A549 (cell line): ENCODE measurements at regions not wholly inside any gene's neighbourhood (a gene's known extent, or its start where the extent isn't known, plus 50 kb on each side); places are given as distances from the start of the nearest gene placed in this dataset.

Experiments
- ATAC-seq, 2 experiments: fragments of 200-7000 bp in 1 of 2; fragments of >200 bp in 1 of 2; cut with Nextera tagmentation in 1 of 2; cut with Tn5 transposase in 1 of 2; 3 replicates each; pipeline versions ENCODE4 v1.8.0 to v1.9.1; 2018 to 2020; ENCODE audit warnings: mild to moderate bottlenecking in 1 of 2, moderate library complexity in 1 of 2
- CTCF ChIA-PET: fragments of 300-600 bp; sonication (Branson Sonifier 250); formaldehyde crosslinking; extraction: SDS; loops from one replicate; lab custom pipeline; 2021; ENCODE audit warnings: antibody characterized with exemption, inconsistent platforms; lab: Yijun Ruan, JAX
- POLR2A ChIA-PET: fragments of 350-600 bp; formaldehyde crosslinking; extraction: SDS; loops from one replicate; lab custom pipeline; 2021; ENCODE audit warnings: antibody characterized with exemption, inconsistent platforms; lab: Yijun Ruan, JAX
- DNase-seq, 2 experiments: peaks; one replicate each; pipeline versions ENCODE4 v3.0.0 to v3.0.0-alpha.2; 2011 to 2016; ENCODE audit warnings: low read depth in 1 of 2, low spot score in 1 of 2
- FAIRE-seq: peaks from 2 replicates; lab custom pipeline; 2011; peaks lifted over from hg19 to GRCh38; lab: Jason Lieb, UNC
- H3K27ac ChIP-seq, 2 experiments: fragments of >200 bp; sonication (Bioruptor Twin); formaldehyde crosslinking; 3 replicates each; pipeline ENCODE4 v1.5.1; 2016 to 2017
- H3K4me1 ChIP-seq: fragments of >200 bp; sonication (Bioruptor Twin); formaldehyde crosslinking; 3 replicates; pipeline ENCODE4 v1.6.1; 2016
- H3K4me2 ChIP-seq: fragments of >200 bp; sonication (Bioruptor Twin); formaldehyde crosslinking; 3 replicates; pipeline ENCODE4 v1.6.1; 2016
- H3K4me3 ChIP-seq: fragments of >200 bp; sonication (Bioruptor Twin); formaldehyde crosslinking; 3 replicates; pipeline ENCODE4 v1.5.1; 2016
- H3K9me3 ChIP-seq: fragments of >200 bp; sonication (Bioruptor Twin); formaldehyde crosslinking; 3 replicates; pipeline ENCODE4 v1.6.1; 2016
- CHD2 ChIP-seq: fragments of 150-350 bp; IDR thresholded peaks from 2 replicates; pipeline ENCODE4 v1.6.1; 2014; ENCODE audit warnings: low read length; ENCODE audit not compliant: partially characterized antibody
- CHD4 ChIP-seq: fragments of 200-600 bp; sonication (generic); IDR thresholded peaks from 2 replicates; pipeline ENCODE4 v1.6.1; 2016; ENCODE audit warnings: antibody characterized with exemption, mild to moderate bottlenecking, borderline replicate concordance
- CTCF ChIP-seq: fragments of >200 bp; sonication (Bioruptor Twin); formaldehyde crosslinking; IDR thresholded peaks from 3 replicates; pipeline ENCODE4 v1.5.1; 2016
- EHF ChIP-seq: fragments of 250-450 bp; sonication (Bioruptor Pico); IDR thresholded peaks from 2 replicates; pipeline ENCODE4 v1.5.0; 2020; ENCODE audit warnings: mild to moderate bottlenecking
- EHMT2 ChIP-seq: fragments of 200-600 bp; sonication (generic); IDR thresholded peaks from 2 replicates; pipeline ENCODE4 v1.6.1; 2016; ENCODE audit warnings: antibody characterized with exemption, low read depth, mild to moderate bottlenecking, moderate library complexity
- ESRRA ChIP-seq: fragments of 150-350 bp; IDR thresholded peaks from 2 replicates; pipeline ENCODE4 v1.6.1; 2014; ENCODE audit warnings: mild to moderate bottlenecking, low read length, borderline replicate concordance
- FOSB ChIP-seq: fragments of 250-450 bp; sonication (Bioruptor Pico); IDR thresholded peaks from 2 replicates; pipeline ENCODE4 v1.5.0; 2020; ENCODE audit warnings: mild to moderate bottlenecking, moderate library complexity
- FOSL2 ChIP-seq, 2 experiments: fragments of 450-650 bp in 1 of 2; fragments of >200 bp in 1 of 2; sonication (Bioruptor Twin) in 1 of 2; formaldehyde crosslinking; IDR thresholded peaks; 2 replicates each; pipeline versions ENCODE4 v1.5.0 to v1.6.1; 2016 to 2020; ENCODE audit warnings: mild to moderate bottlenecking in 1 of 2, moderate library complexity in 1 of 2
- HOXA7 ChIP-seq: fragments of 250-450 bp; sonication (Bioruptor Pico); IDR thresholded peaks from 2 replicates; pipeline ENCODE4 v1.5.0; 2020; ENCODE audit warnings: mild to moderate bottlenecking, moderate library complexity
- HOXB13 ChIP-seq: fragments of 250-450 bp; sonication (Bioruptor Pico); IDR thresholded peaks from 2 replicates; pipeline ENCODE4 v1.5.0; 2020; ENCODE audit warnings: low read depth, mild to moderate bottlenecking, moderate library complexity
- HOXB5 ChIP-seq: fragments of 250-450 bp; sonication (Bioruptor Pico); IDR thresholded peaks from 2 replicates; pipeline ENCODE4 v1.5.0; 2020; ENCODE audit warnings: mild to moderate bottlenecking, moderate library complexity
- JUN ChIP-seq, 2 experiments: fragments of >200 bp; sonication (Bioruptor Twin); formaldehyde crosslinking; IDR thresholded peaks; 2 replicates in 1 of 2; 3 replicates in 1 of 2; pipeline ENCODE4 v1.6.1; 2016 to 2017
- JUNB ChIP-seq: fragments of >200 bp; sonication (Bioruptor Twin); formaldehyde crosslinking; IDR thresholded peaks from 2 replicates; pipeline ENCODE4 v1.6.1; 2016
- KDM1A ChIP-seq: fragments of 200-600 bp; sonication (generic); IDR thresholded peaks from 2 replicates; pipeline ENCODE4 v1.6.1; 2016; ENCODE audit warnings: low read depth, mild to moderate bottlenecking
- MAZ ChIP-seq: fragments of 150-350 bp; IDR thresholded peaks from 2 replicates; pipeline ENCODE4 v1.6.1; 2014; ENCODE audit warnings: antibody characterized with exemption, low read depth, low read length, borderline replicate concordance
- PBX3 ChIP-seq: IDR thresholded peaks from 2 replicates; pipeline ENCODE4 v1.6.1; 2012
- PHF8 ChIP-seq: fragments of 200-600 bp; sonication (generic); IDR thresholded peaks from 2 replicates; pipeline ENCODE4 v1.6.1; 2016; ENCODE audit warnings: low read depth, mild to moderate bottlenecking, antibody characterized with exemption, moderate library complexity, borderline replicate concordance
- RCOR1 ChIP-seq: fragments of 150-350 bp; IDR thresholded peaks from 2 replicates; pipeline ENCODE4 v1.6.1; 2014; ENCODE audit warnings: antibody characterized with exemption, low read length, low read depth
- ZNF302 ChIP-seq: fragments of 250-450 bp; sonication (Bioruptor Pico); IDR thresholded peaks from 2 replicates; pipeline ENCODE4 v1.9.0; 2021; ENCODE audit warnings: inconsistent platforms, mild to moderate bottlenecking, moderate library complexity
- ZSCAN20 ChIP-seq: fragments of 250-450 bp; sonication (Bioruptor Pico); IDR thresholded peaks from 2 replicates; pipeline ENCODE4 v1.8.0; 2022; ENCODE audit warnings: mild to moderate bottlenecking, moderate library complexity
- WGBS: methylation state at CpG from one replicate; pipeline ENCODE4 v1.1.6; 2017; ENCODE audit errors: missing lambda C conversion rate; 5-methylcytosine and 5-hydroxymethylcytosine counted together
- TF ChIP-seq, protein P1 (sequence below): IDR thresholded peaks from 2 replicates; pipeline ENCODE4 v1.6.1; 2012
- TF ChIP-seq, protein P2 (sequence below): fragments of >200 bp; sonication (Bioruptor Twin); formaldehyde crosslinking; IDR thresholded peaks from 3 replicates; pipeline ENCODE4 v1.6.1; 2016
- TF ChIP-seq, protein P3 (sequence below): fragments of 200-600 bp; sonication (generic); IDR thresholded peaks from 2 replicates; pipeline ENCODE4 v1.6.1; 2016; ENCODE audit warnings: antibody characterized with exemption, mild to moderate bottlenecking, moderate library complexity
- TF ChIP-seq, protein P4 (sequence below): fragments of >200 bp; sonication (Bioruptor Twin); formaldehyde crosslinking; IDR thresholded peaks from 2 replicates; pipeline ENCODE4 v1.6.1; 2016

DNA sequence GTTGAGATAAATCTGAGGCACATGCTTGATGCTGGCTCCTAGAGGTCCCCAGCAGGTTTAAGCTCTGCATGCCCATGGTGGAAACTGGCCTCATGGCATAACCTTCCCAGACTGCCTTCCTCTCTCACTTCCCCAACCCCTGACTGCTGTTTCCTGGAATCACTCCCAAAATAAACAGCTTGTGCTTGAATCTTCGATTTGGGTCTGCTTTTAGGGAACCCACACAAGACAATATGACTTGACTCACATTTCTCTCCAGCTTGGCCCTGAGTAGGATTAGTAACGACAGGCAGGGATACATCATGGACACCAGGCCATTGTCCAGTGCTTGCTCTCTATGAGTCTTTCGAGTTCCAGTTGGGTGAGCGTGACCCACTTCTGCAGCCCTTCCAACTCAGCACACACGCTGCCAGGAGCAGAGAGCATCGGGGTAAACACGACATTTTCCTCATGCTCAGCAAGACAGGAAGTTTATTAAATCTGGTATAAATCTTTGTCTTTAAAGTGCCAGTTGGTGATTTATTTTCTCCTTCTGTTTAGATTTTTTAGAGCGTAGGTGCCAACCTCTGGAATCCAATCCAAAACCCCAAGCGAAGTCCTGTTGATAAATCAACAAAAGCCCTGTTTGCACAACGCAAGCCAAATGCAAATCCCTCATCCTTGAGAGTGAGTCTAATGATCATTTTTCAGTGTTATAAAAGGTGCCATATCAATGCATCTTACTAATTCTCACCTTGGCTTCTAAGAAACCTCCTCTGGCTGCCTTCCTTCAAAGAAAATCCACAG lies 135.0 kb downstream of the FOXA2 start:
- DNase-seq, result no peak
- 85% methylated on average over 10 of the region's 10 CpGs for WGBS
- ChIA-PET POLR2A (no interaction called here), CTCF (interaction anchor here (0.9 to 1.6 kb wide), 8 partner anchors 8 to 240 kb away, joined by 3 to 10 read pairs (median 4); no protein-coding TSS in a partner anchor)
- Histone ChIP-seq H3K4me3 (no peak overlapping the region), H3K27ac (peak overlapping the region in 1 of 2 experiments; percentile 34; a peak in 3 of 6 replicates), H3K9me3 (no peaks in the 10 kb centered on the region), H3K4me1 (peaks cover 13% of the 10 kb centered on the region), H3K4me2 (no peak overlapping the region)
- no peak for ATAC-seq
- TF ChIP-seq ZSCAN20 (CRISPR knock-in tag) (no peak), ZNF302 (CRISPR knock-in tag) (no peak), EHMT2 (no peak), HOXB13 (CRISPR knock-in tag) (no peak), FOSB (CRISPR knock-in tag) (no peak), KDM1A (no peak), HOXB5 (CRISPR knock-in tag) (no peak), HOXA7 (CRISPR knock-in tag) (no peak), EHF (CRISPR knock-in tag) (no peak), PHF8 (no peak), CHD2 (no peak), RCOR1 (no peak), JUNB (no peak)
- TF ChIP-seq, protein P1, sequence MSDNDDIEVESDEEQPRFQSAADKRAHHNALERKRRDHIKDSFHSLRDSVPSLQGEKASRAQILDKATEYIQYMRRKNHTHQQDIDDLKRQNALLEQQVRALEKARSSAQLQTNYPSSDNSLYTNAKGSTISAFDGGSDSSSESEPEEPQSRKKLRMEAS, result no peak
- TF ChIP-seq, protein P2, sequence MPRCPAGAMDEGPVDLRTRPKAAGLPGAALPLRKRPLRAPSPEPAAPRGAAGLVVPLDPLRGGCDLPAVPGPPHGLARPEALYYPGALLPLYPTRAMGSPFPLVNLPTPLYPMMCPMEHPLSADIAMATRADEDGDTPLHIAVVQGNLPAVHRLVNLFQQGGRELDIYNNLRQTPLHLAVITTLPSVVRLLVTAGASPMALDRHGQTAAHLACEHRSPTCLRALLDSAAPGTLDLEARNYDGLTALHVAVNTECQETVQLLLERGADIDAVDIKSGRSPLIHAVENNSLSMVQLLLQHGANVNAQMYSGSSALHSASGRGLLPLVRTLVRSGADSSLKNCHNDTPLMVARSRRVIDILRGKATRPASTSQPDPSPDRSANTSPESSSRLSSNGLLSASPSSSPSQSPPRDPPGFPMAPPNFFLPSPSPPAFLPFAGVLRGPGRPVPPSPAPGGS, result no peak
- TF ChIP-seq, protein P3, sequence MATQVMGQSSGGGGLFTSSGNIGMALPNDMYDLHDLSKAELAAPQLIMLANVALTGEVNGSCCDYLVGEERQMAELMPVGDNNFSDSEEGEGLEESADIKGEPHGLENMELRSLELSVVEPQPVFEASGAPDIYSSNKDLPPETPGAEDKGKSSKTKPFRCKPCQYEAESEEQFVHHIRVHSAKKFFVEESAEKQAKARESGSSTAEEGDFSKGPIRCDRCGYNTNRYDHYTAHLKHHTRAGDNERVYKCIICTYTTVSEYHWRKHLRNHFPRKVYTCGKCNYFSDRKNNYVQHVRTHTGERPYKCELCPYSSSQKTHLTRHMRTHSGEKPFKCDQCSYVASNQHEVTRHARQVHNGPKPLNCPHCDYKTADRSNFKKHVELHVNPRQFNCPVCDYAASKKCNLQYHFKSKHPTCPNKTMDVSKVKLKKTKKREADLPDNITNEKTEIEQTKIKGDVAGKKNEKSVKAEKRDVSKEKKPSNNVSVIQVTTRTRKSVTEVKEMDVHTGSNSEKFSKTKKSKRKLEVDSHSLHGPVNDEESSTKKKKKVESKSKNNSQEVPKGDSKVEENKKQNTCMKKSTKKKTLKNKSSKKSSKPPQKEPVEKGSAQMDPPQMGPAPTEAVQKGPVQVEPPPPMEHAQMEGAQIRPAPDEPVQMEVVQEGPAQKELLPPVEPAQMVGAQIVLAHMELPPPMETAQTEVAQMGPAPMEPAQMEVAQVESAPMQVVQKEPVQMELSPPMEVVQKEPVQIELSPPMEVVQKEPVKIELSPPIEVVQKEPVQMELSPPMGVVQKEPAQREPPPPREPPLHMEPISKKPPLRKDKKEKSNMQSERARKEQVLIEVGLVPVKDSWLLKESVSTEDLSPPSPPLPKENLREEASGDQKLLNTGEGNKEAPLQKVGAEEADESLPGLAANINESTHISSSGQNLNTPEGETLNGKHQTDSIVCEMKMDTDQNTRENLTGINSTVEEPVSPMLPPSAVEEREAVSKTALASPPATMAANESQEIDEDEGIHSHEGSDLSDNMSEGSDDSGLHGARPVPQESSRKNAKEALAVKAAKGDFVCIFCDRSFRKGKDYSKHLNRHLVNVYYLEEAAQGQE, result no peak
- TF ChIP-seq, protein P4, sequence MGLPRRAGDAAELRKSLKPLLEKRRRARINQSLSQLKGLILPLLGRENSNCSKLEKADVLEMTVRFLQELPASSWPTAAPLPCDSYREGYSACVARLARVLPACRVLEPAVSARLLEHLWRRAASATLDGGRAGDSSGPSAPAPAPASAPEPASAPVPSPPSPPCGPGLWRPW, result no peak
- no peak for FAIRE-seq

DNA sequence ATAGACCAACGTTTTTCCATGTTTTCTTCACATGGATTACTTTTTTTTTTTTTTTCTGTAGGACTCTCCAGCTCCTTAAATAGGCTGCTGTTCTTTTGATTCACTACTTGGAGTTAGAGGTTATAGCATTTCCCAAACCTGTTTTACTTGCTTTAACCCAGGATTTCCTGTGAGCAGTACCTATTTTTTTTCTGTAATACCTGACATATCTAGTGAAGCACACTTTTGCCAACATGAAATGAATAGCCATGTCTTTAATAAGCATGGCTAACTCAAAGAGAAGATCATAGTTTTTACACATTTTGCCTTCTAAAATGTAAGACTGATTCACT lies 137.0 kb downstream of the FOXA2 start:
- ChIA-PET CTCF (interaction anchor here (0.8 to 1.7 kb wide), 2 partner anchors 22 to 139 kb away, joined by 3 to 6 read pairs; no protein-coding TSS in a partner anchor), POLR2A (no interaction called here)
- H3K4me2 ChIP-seq, result no peak overlapping the region
- no peak for FAIRE-seq
- no peak for ATAC-seq
- 8% methylated on average over 1 of the region's 1 CpG for WGBS
- H3K9me3 ChIP-seq, result no peaks in the 10 kb centered on the region
- TF ChIP-seq HOXB13 (CRISPR knock-in tag), result no peak
- no peak for TF ChIP-seq FOSB (CRISPR knock-in tag)
- no peak for TF ChIP-seq CTCF
- TF ChIP-seq MAZ, result no peak
- no peak for TF ChIP-seq FOSL2 (IDR thresholded peaks at IDR 0.05)
- no peak for TF ChIP-seq FOSL2 (CRISPR knock-in tag; IDR thresholded peaks at IDR 0.05)
- no peak for TF ChIP-seq CHD4
- no peak for TF ChIP-seq JUN (IDR thresholded peaks at IDR 0.05)
- TF ChIP-seq ESRRA, result no peak
- no peak for TF ChIP-seq PBX3
- TF ChIP-seq, protein P3, result no peak
- 0 out of 6 replicates have a peak overlapping the region, but pooled peaks of 1 of the 2 experiments have one; percentile 36 for H3K27ac ChIP-seq
- peaks cover 13% of the 10 kb centered on the region for H3K4me1 ChIP-seq
- no peak overlapping the region for H3K4me3 ChIP-seq
- DNase-seq, result no peak
